DOHH2 (cell line): ENCODE measurements at regions not wholly inside any gene's neighbourhood (a gene's known extent, or its start where the extent isn't known, plus 50 kb on each side); places are given as distances from the start of the nearest gene placed in this dataset.

Experiments used
- H3F3A ChIP-seq: fragments of 200-600 bp; sonication (generic), shearing (Covaris generic); 2 replicates; pipeline ENCODE4 v1.6.0; 2016; ENCODE audit warnings: antibody characterized with exemption, mild to moderate bottlenecking; ENCODE audit not compliant: control insufficient read depth, insufficient read depth
- H3K27ac ChIP-seq: fragments of 200-600 bp; sonication (generic); 2 replicates; pipeline ENCODE4 v1.5.1; 2014; ENCODE audit warnings: low read depth, mild to moderate bottlenecking, low read length, moderate library complexity
- H3K27me3 ChIP-seq: fragments of 200-600 bp; sonication (generic); 2 replicates; pipeline ENCODE4 v1.6.1; 2014; ENCODE audit warnings: mild to moderate bottlenecking, low read length, mixed read lengths; ENCODE audit not compliant: control insufficient read depth
- H3K36me3 ChIP-seq: fragments of 200-600 bp; sonication (generic); 2 replicates; pipeline ENCODE4 v1.6.1; 2014; ENCODE audit warnings: mild to moderate bottlenecking, low read length, moderate library complexity, mixed read lengths; ENCODE audit not compliant: control insufficient read depth
- H3K4me1 ChIP-seq: fragments of 200-600 bp; sonication (generic); 2 replicates; pipeline ENCODE4 v1.6.1; 2014; ENCODE audit warnings: mild to moderate bottlenecking, low read length, mixed read lengths; ENCODE audit not compliant: control insufficient read depth
- H3K4me2 ChIP-seq: fragments of 200-600 bp; sonication (generic); 2 replicates; pipeline ENCODE4 v1.6.0; 2014; ENCODE audit warnings: mild to moderate bottlenecking, low read length, moderate library complexity
- H3K4me3 ChIP-seq: fragments of 200-600 bp; sonication (generic); 2 replicates; pipeline ENCODE4 v1.5.1; 2014; ENCODE audit warnings: mild to moderate bottlenecking, low read length, mixed read lengths
- H3K79me2 ChIP-seq: fragments of 200-600 bp; sonication (generic); 2 replicates; pipeline ENCODE4 v1.6.1; 2014; ENCODE audit warnings: mild to moderate bottlenecking, low read length, mixed read lengths; ENCODE audit not compliant: control insufficient read depth
- H3K9me2 ChIP-seq: fragments of 200-600 bp; sonication (generic); replicated peaks from 2 replicates; pipeline ENCODE4 v1.6.1; 2014; ENCODE audit warnings: mild to moderate bottlenecking, low read length, mixed read lengths; ENCODE audit not compliant: control insufficient read depth
- H3K9me3 ChIP-seq: fragments of 200-600 bp; sonication (generic); 2 replicates; pipeline ENCODE4 v1.6.1; 2014; ENCODE audit warnings: antibody characterized with exemption, low read length, mixed read lengths; ENCODE audit not compliant: control insufficient read depth, insufficient read depth
- H4K20me1 ChIP-seq: fragments of 200-600 bp; sonication (generic); 2 replicates; pipeline ENCODE4 v1.6.0; 2014; ENCODE audit warnings: low read depth, mild to moderate bottlenecking, antibody characterized with exemption, low read length, moderate library complexity; ENCODE audit not compliant: control insufficient read depth, insufficient read depth
- EZH2phosphoT487 ChIP-seq: fragments of 200-600 bp; sonication (generic); IDR thresholded peaks from 2 replicates; pipeline ENCODE4 v1.6.1; 2017; ENCODE audit warnings: borderline replicate concordance, mild to moderate bottlenecking, antibody characterized with exemption, low read length, moderate library complexity, mixed read lengths
- TF ChIP-seq, protein P1 (sequence below): fragments of 200-600 bp; sonication (generic); IDR thresholded peaks from one replicate; pipeline ENCODE4 v1.5.1; 2014; ENCODE audit warnings: antibody characterized with exemption, mild to moderate bottlenecking, low read depth, low read length; ENCODE audit not compliant: poor library complexity, severe bottlenecking

DNA sequence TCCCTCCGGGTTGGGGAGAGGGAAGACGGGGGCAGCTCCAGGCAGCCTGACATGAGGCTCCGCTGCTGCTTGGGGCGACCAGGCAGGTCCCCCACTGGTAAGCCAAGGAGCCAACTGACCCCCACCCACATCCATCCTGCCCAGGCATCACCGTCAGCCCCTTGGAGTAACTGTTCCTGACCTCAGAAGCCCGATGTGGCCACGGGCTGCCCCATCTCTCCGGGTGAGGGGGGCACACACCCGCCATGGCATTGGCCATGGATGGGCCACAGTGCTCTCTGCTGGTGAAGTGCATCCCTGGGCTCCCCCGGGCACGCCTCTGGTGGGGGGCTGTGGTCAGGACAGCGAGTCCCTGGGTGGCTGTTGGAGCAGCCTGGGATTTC lies 100.0 kb downstream of the CRYAA start:
- peaks cover 5% of the 10 kb centered on the region; the same call in 1 of the 2 replicates for H3K27me3 ChIP-seq
- TF ChIP-seq, protein P1, sequence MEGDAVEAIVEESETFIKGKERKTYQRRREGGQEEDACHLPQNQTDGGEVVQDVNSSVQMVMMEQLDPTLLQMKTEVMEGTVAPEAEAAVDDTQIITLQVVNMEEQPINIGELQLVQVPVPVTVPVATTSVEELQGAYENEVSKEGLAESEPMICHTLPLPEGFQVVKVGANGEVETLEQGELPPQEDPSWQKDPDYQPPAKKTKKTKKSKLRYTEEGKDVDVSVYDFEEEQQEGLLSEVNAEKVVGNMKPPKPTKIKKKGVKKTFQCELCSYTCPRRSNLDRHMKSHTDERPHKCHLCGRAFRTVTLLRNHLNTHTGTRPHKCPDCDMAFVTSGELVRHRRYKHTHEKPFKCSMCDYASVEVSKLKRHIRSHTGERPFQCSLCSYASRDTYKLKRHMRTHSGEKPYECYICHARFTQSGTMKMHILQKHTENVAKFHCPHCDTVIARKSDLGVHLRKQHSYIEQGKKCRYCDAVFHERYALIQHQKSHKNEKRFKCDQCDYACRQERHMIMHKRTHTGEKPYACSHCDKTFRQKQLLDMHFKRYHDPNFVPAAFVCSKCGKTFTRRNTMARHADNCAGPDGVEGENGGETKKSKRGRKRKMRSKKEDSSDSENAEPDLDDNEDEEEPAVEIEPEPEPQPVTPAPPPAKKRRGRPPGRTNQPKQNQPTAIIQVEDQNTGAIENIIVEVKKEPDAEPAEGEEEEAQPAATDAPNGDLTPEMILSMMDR: no peak
- no peak for TF ChIP-seq EZH2phosphoT487
- no peaks in the 10 kb centered on the region for H3F3A ChIP-seq
- no peaks in the 10 kb centered on the region for H3K9me2 ChIP-seq
- H3K79me2 ChIP-seq: no peaks in the 10 kb centered on the region
- H3K4me2 ChIP-seq: no peak overlapping the region
- peaks cover 12% of the 10 kb centered on the region for H3K4me1 ChIP-seq
- H3K4me3 ChIP-seq: no peak overlapping the region
- no peak overlapping the region for H3K27ac ChIP-seq
- no peaks in the 10 kb centered on the region for H3K9me3 ChIP-seq
- no peaks in the 10 kb centered on the region for H3K36me3 ChIP-seq
- no peaks in the 10 kb centered on the region for H4K20me1 ChIP-seq

DNA sequence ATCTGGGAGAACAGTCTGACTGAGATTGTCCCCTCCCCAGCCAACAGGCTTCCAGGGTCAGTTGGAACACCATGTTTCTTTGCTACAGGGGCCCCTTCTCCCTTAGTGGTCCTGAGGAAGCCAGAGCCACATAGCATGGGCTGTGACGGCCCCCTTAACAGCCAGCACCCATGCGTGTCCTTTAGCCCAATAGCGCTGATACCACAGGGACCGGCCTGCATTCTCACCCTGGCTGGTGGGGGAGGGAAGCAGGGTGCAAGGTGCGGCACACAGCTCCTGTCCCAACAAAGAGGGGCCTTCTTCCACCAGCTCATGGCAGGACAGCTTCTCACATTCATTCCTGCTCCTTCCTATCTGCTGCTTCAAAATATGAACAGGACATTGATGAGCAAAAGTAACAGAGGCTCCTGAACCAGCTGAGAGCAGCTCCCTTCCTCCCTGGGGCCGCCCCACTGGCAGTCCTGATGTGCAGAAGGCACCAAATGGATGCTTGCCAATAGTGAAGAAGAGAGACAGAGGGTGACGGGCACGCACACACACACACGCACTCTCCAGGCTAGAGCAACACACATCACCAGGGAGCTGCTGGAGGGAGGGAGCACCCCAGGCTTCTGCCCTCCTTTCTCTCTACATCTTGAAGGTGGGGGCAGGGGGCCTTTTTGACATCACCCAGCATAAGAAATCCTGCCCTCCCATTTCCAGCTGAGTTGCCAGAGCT lies 99.4 kb downstream of the CRYAA start:
- TF ChIP-seq, protein P1: no peak
- TF ChIP-seq EZH2phosphoT487: no peak
- Histone ChIP-seq H3K4me2 (no peak overlapping the region), H3K27ac (no peak overlapping the region), H3K36me3 (no peaks in the 10 kb centered on the region), H3K4me3 (no peak overlapping the region), H3K9me3 (no peaks in the 10 kb centered on the region), H3K27me3 (peaks cover 1% of the 10 kb centered on the region; the same call in 1 of the 2 replicates), H4K20me1 (no peaks in the 10 kb centered on the region), H3K4me1 (peaks cover 12% of the 10 kb centered on the region), H3K79me2 (no peaks in the 10 kb centered on the region), H3F3A (no peaks in the 10 kb centered on the region), H3K9me2 (no peaks in the 10 kb centered on the region)

DNA sequence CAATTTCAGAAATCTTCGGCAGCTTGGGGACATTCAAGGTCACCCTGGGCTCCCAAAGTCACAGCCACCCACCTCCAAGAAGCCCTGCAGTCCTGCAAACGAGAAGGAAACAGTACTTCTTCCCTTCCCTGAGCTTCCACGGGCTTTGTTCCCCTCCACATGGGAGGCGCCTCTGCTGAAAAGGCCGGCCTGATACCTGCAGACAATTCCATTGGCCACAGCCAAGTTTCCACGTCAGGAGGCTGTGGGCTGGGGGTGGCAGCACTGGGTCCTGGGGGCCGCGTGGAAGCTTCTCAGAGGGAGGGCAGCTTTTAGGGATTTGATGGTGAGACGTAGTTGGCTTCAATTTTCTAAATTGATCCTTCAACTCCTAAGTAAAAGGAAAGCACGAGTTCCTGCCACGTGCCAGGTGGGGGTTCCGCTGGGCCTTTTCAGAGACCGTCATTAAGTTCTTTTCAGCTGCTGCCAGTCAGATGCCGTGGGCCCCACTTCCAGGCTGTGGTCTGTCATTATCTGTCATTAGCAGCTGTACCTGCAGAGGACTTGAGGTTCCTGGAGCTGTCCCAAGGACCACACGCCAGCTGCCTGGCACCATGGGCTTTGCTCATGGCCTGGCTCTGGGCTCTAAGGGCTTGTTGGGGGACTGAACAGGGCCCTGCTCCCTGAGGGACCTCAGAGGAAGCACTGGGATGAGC lies 98.7 kb downstream of the CRYAA start:
- H3K36me3 ChIP-seq: no peaks in the 10 kb centered on the region
- no peaks in the 10 kb centered on the region for H3K9me2 ChIP-seq
- H3F3A ChIP-seq: peaks cover 1% of the 10 kb centered on the region; the same call in 1 of the 2 replicates
- no peak overlapping the region for H3K4me3 ChIP-seq
- H3K4me1 ChIP-seq: peaks cover 12% of the 10 kb centered on the region
- H4K20me1 ChIP-seq: no peaks in the 10 kb centered on the region
- peaks cover 2% of the 10 kb centered on the region for H3K9me3 ChIP-seq
- H3K27ac ChIP-seq: no peak overlapping the region
- no peak overlapping the region for H3K4me2 ChIP-seq
- H3K79me2 ChIP-seq: no peaks in the 10 kb centered on the region
- no peaks in the 10 kb centered on the region for H3K27me3 ChIP-seq
- TF ChIP-seq, protein P1: no peak
